ENCODE measurements at regions not wholly inside any gene's neighbourhood (a gene's known extent, or its start where the extent isn't known, plus 50 kb on each side); places are given as distances from the start of the nearest gene placed in this dataset.
"Not testable (repeated sequence)": the region's sequence is repeated elsewhere in the genome, so short reads cannot be mapped to it uniquely, and the experiment has no call there.

GRCh38 chr17:16844669-16845068, 127.2 kb downstream of the TNFRSF13B start:
- TF ChIP-seq POLR2AphosphoS5 (IDR thresholded peaks at IDR 0.05; ENCODE audit: insufficient read depth in 1 of 2, low read depth in 1 of 2): not testable (repeated sequence)
- TF ChIP-seq, protein P1, sequence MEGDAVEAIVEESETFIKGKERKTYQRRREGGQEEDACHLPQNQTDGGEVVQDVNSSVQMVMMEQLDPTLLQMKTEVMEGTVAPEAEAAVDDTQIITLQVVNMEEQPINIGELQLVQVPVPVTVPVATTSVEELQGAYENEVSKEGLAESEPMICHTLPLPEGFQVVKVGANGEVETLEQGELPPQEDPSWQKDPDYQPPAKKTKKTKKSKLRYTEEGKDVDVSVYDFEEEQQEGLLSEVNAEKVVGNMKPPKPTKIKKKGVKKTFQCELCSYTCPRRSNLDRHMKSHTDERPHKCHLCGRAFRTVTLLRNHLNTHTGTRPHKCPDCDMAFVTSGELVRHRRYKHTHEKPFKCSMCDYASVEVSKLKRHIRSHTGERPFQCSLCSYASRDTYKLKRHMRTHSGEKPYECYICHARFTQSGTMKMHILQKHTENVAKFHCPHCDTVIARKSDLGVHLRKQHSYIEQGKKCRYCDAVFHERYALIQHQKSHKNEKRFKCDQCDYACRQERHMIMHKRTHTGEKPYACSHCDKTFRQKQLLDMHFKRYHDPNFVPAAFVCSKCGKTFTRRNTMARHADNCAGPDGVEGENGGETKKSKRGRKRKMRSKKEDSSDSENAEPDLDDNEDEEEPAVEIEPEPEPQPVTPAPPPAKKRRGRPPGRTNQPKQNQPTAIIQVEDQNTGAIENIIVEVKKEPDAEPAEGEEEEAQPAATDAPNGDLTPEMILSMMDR (IDR thresholded peaks at IDR 0.05): not testable (repeated sequence)
